Panc1 (cell line): ENCODE measurements at regions not wholly inside any gene's neighbourhood (a gene's known extent, or its start where the extent isn't known, plus 50 kb on each side); places are given as distances from the start of the nearest gene placed in this dataset.

Experiments used
- ATAC-seq: fragments of 200-7000 bp; cut with Tn5 transposase; 2 replicates; pipeline ENCODE4 v1.9.1; 2020; ENCODE audit warnings: mild to moderate bottlenecking, moderate library complexity
- BruUV-seq: library from RNA; stranded (reverse); fragments of 400-500 nt; replicated peaks from 2 replicates; lab custom pipeline; 2021; lab: Mats Ljungman, UMichigan
- CTCF ChIA-PET: fragments of 300-600 bp; sonication (Branson Sonifier 250); formaldehyde crosslinking; loops from one replicate; lab custom pipeline; 2022; ENCODE audit warnings: antibody characterized with exemption; lab: Charles Lee
- POLR2A ChIA-PET: fragments of 300-600 bp; sonication (Branson Sonifier 250); formaldehyde crosslinking; loops from one replicate; lab custom pipeline; 2022; ENCODE audit warnings: antibody characterized with exemption; lab: Charles Lee
- DNase-seq: peaks from one replicate; pipeline ENCODE4 v3.0.0-alpha.2; 2010; ENCODE audit warnings: low read depth, low spot score
- H3K27ac ChIP-seq: 2 replicates; pipeline ENCODE4 v1.5.1; 2011; ENCODE audit warnings: mild to moderate bottlenecking, low read length, inconsistent platforms
- H3K27me3 ChIP-seq: fragments of 200-500 bp; sonication (Bioruptor generic); 2 replicates; pipeline ENCODE4 v1.6.0; 2014; ENCODE audit warnings: low read length, inconsistent platforms; ENCODE audit not compliant: control insufficient read depth, insufficient read depth
- H3K36me3 ChIP-seq: fragments of 200-500 bp; sonication (Bioruptor generic); 2 replicates; pipeline ENCODE4 v1.5.1; 2014; ENCODE audit warnings: inconsistent platforms, mild to moderate bottlenecking, low read length, moderate library complexity; ENCODE audit not compliant: control insufficient read depth, insufficient read depth
- H3K4me1 ChIP-seq: 2 replicates; pipeline ENCODE4 v1.5.1; 2011; ENCODE audit warnings: inconsistent platforms, mild to moderate bottlenecking, low read length, moderate library complexity; ENCODE audit not compliant: control insufficient read depth, insufficient read depth
- H3K4me3 ChIP-seq, 2 experiments: 2 replicates each; pipeline ENCODE4 v1.5.1; 2011 to 2012; ENCODE audit warnings: low read depth in 2 of 2, low read length in 2 of 2, mild to moderate bottlenecking in 2 of 2, inconsistent platforms in 1 of 2, moderate library complexity in 1 of 2
- H3K9me3 ChIP-seq: fragments of 200-500 bp; sonication (Bioruptor generic); 2 replicates; pipeline ENCODE4 v1.5.1; 2014; ENCODE audit warnings: low read depth, mild to moderate bottlenecking, inconsistent platforms, low read length, moderate library complexity; ENCODE audit not compliant: control insufficient read depth, insufficient read depth
- CTCF ChIP-seq: fragments of 450-650 bp; IDR thresholded peaks from 2 replicates; pipeline ENCODE4 v1.5.1; 2017; ENCODE audit warnings: mild to moderate bottlenecking
- POLR2AphosphoS5 ChIP-seq: IDR thresholded peaks from 2 replicates; pipeline ENCODE4 v1.6.1; 2012; ENCODE audit warnings: mild to moderate bottlenecking, low read depth, low read length, moderate library complexity
- REST ChIP-seq, 2 experiments: IDR thresholded peaks; 2 replicates each; pipeline ENCODE4 v1.6.1; 2011 to 2012; ENCODE audit warnings: low read depth in 2 of 2, control low read depth in 1 of 2, low read length in 1 of 2, mild to moderate bottlenecking in 1 of 2, moderate library complexity in 1 of 2; ENCODE audit not compliant: insufficient read depth in 1 of 2
- SIN3A ChIP-seq: IDR thresholded peaks from 2 replicates; pipeline ENCODE4 v1.6.1; 2012; ENCODE audit warnings: low read depth, mild to moderate bottlenecking, low read length, moderate library complexity, borderline replicate concordance; ENCODE audit not compliant: insufficient read depth
- TCF7L2 ChIP-seq: IDR thresholded peaks from 2 replicates; pipeline ENCODE4 v1.6.1; 2011; ENCODE audit warnings: mild to moderate bottlenecking, low read depth, low read length, inconsistent platforms
- in situ Hi-C: cut with HindIII; loops from 2 replicates; pipeline ENCODE4 v1.10.0; 2016; ENCODE audit warnings: low sequenced_read_pairs, low pct_unique_long_range_greater_than_20kb
- intact Hi-C: fragments of 100-400 bp; cut with micrococcal nuclease; formaldehyde crosslinking; loops from one replicate; pipeline ENCODE4 v1.10.0; 2022; ENCODE audit not compliant: unreplicated experiment

GRCh38 chr4:175447016-175447415, 365.0 kb downstream of the GPM6A start:
- CTCF ChIA-PET = no interaction called here
- H3K27ac ChIP-seq = no peak overlapping the region
- no peaks in the 10 kb centered on the region for H3K27me3 ChIP-seq
- no peak overlapping the region for H3K4me3 ChIP-seq
- TF ChIP-seq POLR2AphosphoS5 (no peak), TCF7L2 (no peak), SIN3A (no peak), REST (IDR thresholded peaks at IDR 0.05; ENCODE audit: insufficient read depth in 1 of 2, low read depth in 2 of 2, low read length in 1 of 2) (no peak), CTCF (no peak)
- intact Hi-C loops (no loop called here), in situ Hi-C loops (no loop called here)
- no peaks in the 10 kb centered on the region for H3K36me3 ChIP-seq
- no TSS peak for BruUV-seq
- H3K9me3 ChIP-seq = no peaks in the 10 kb centered on the region
- ATAC-seq (no peak), DNase-seq (no peak)
- POLR2A ChIA-PET = no interaction called here
- H3K4me1 ChIP-seq = no peaks in the 10 kb centered on the region

- DNase-seq (no peak), ATAC-seq (no peak)
- Histone ChIP-seq H3K4me3 (no peak overlapping the region), H3K9me3 (no peaks in the 10 kb centered on the region), H3K36me3 (no peaks in the 10 kb centered on the region), H3K27ac (no peak overlapping the region), H3K4me1 (no peaks in the 10 kb centered on the region), H3K27me3 (no peaks in the 10 kb centered on the region)
- BruUV-seq = no TSS peak
- in situ Hi-C loops = no loop called here
- POLR2A ChIA-PET = no interaction called here
- TF ChIP-seq POLR2AphosphoS5 (no peak), SIN3A (no peak), CTCF (no peak), TCF7L2 (no peak), REST (IDR thresholded peaks at IDR 0.05; ENCODE audit: insufficient read depth in 1 of 2, low read depth in 2 of 2, low read length in 1 of 2) (no peak)
- intact Hi-C loops = no loop called here
- CTCF ChIA-PET = no interaction called here
Observed at GRCh38 chr4:175450446-175450845, 361.6 kb downstream of the GPM6A start.
